SU-DHL-6 (cell line): ENCODE measurements at regions not wholly inside any gene's neighbourhood (a gene's known extent, or its start where the extent isn't known, plus 50 kb on each side); places are given as distances from the start of the nearest gene placed in this dataset.

ENCODE experiments used
- H2AFZ ChIP-seq: fragments of 200-600 bp; sonication (generic); 2 replicates; pipeline ENCODE4 v1.6.1; 2014; ENCODE audit warnings: low read depth, mild to moderate bottlenecking, moderate library complexity, mixed read lengths, antibody characterized with exemption, low read length; ENCODE audit not compliant: severe bottlenecking
- H3F3A ChIP-seq: fragments of 200-600 bp; shearing (Covaris generic); 2 replicates; pipeline ENCODE4 v1.6.0; 2016; ENCODE audit warnings: antibody characterized with exemption, mild to moderate bottlenecking; ENCODE audit not compliant: insufficient read depth
- H3K27ac ChIP-seq: fragments of 200-600 bp; sonication (generic); 2 replicates; pipeline ENCODE4 v1.5.1; 2016; ENCODE audit warnings: low read depth, mild to moderate bottlenecking, low read length, moderate library complexity, mixed read lengths
- H3K27me3 ChIP-seq: fragments of 200-600 bp; sonication (generic), shearing (Covaris generic); 2 replicates; pipeline ENCODE4 v1.6.0; 2014; ENCODE audit warnings: mild to moderate bottlenecking, low read length
- H3K36me3 ChIP-seq: fragments of 200-600 bp; sonication (generic); 2 replicates; pipeline ENCODE4 v1.6.1; 2014; ENCODE audit warnings: mild to moderate bottlenecking, low read length, mixed read lengths
- H3K4me2 ChIP-seq: fragments of 300-600, 200-600 bp; shearing (Covaris generic), sonication (generic); 2 replicates; pipeline ENCODE4 v1.6.0; 2014; ENCODE audit warnings: low read length, low read depth, mild to moderate bottlenecking; ENCODE audit not compliant: poor library complexity, severe bottlenecking
- H3K4me3 ChIP-seq: fragments of 200-600 bp; sonication (generic); 2 replicates; pipeline ENCODE4 v1.5.1; 2014; ENCODE audit warnings: antibody characterized with exemption, low read length, mild to moderate bottlenecking, mixed read lengths; ENCODE audit not compliant: insufficient read depth, poor library complexity, severe bottlenecking
- H3K79me2 ChIP-seq: fragments of 200-600 bp; sonication (generic); 2 replicates; pipeline ENCODE4 v1.6.1; 2014; ENCODE audit warnings: mild to moderate bottlenecking, low read length, moderate library complexity; ENCODE audit not compliant: insufficient read depth
- H3K9ac ChIP-seq: fragments of 200-600 bp; sonication (generic); 2 replicates; pipeline ENCODE4 v1.7.0; 2014; ENCODE audit warnings: mild to moderate bottlenecking, low read length
- H3K9me2 ChIP-seq: fragments of 200-600 bp; sonication (generic); replicated peaks from 2 replicates; pipeline ENCODE4 v1.6.1; 2014; ENCODE audit warnings: low read length; ENCODE audit not compliant: insufficient read depth
- H3K9me3 ChIP-seq: fragments of 200-600 bp; sonication (generic); 2 replicates; pipeline ENCODE4 v1.6.1; 2014; ENCODE audit warnings: low read length, mixed read lengths; ENCODE audit not compliant: insufficient read depth
- H4K20me1 ChIP-seq: fragments of 200-600 bp; sonication (generic); 2 replicates; pipeline ENCODE4 v1.6.1; 2014; ENCODE audit warnings: low read depth, mild to moderate bottlenecking, antibody characterized with exemption, low read length, moderate library complexity, mixed read lengths
- CTCF ChIP-seq: fragments of 200-600 bp; sonication (generic); IDR thresholded peaks from one replicate; pipeline ENCODE4 v1.5.1; 2017; ENCODE audit warnings: antibody characterized with exemption, mild to moderate bottlenecking, low read length, moderate library complexity; ENCODE audit not compliant: insufficient read depth, poor library complexity, severe bottlenecking
- EZH2phosphoT487 ChIP-seq: fragments of 200-600 bp; sonication (generic), shearing (Covaris generic); conservative IDR thresholded peaks from 2 replicates; pipeline ENCODE4 v1.6.1; 2018; ENCODE audit warnings: mild to moderate bottlenecking, antibody characterized with exemption, low read length, moderate library complexity, mixed read lengths

- Histone ChIP-seq H2AFZ (no peak overlapping the region), H4K20me1 (no peaks in the 10 kb centered on the region), H3F3A (no peaks in the 10 kb centered on the region), H3K4me2 (no peak overlapping the region), H3K27me3 (no peaks in the 10 kb centered on the region), H3K27ac (no peak overlapping the region), H3K9ac (no peak overlapping the region), H3K9me3 (no peaks in the 10 kb centered on the region), H3K36me3 (no peaks in the 10 kb centered on the region), H3K79me2 (no peaks in the 10 kb centered on the region), H3K4me3 (no peak overlapping the region), H3K9me2 (no peaks in the 10 kb centered on the region)
- TF ChIP-seq EZH2phosphoT487 (no peak), CTCF (no peak)
Observed at GRCh38 chr3:80261082-80261481, 493.3 kb upstream of the ROBO1 start.

GRCh38 chr3:80259736-80260135, 491.9 kb upstream of the ROBO1 start:
- no peak overlapping the region for H3K27ac ChIP-seq
- no peak for TF ChIP-seq CTCF
- no peak for TF ChIP-seq EZH2phosphoT487

DNA sequence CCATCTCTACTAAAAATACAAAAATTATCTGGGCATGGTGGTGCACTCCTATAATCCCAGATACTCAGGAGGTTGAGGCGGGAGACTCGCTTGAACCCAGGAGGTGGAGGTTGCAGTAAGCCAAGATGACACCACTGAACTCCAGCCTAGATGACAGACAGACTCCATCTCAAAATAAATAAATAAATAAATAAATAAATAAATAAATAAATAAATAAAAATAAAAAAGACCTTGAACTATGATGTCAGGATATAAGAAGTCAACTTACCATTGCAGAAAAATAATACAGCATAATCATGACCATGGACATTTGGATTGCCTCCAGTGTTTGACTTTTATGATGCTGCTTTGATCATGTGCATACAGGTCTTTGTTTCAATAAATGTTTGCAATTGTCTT, 484.3 kb upstream of the ROBO1 start:
- no peaks in the 10 kb centered on the region for H3K9me3 ChIP-seq
- H3K4me3 ChIP-seq = no peak overlapping the region
- H3K27ac ChIP-seq = no peak overlapping the region
- no peak overlapping the region for H3K9ac ChIP-seq
- no peaks in the 10 kb centered on the region for H3K36me3 ChIP-seq
- no peaks in the 10 kb centered on the region for H3K79me2 ChIP-seq
- no peaks in the 10 kb centered on the region for H3K27me3 ChIP-seq
- TF ChIP-seq EZH2phosphoT487 = no peak
- TF ChIP-seq CTCF = no peak
- H3K4me2 ChIP-seq = no peak overlapping the region
- H3F3A ChIP-seq = no peaks in the 10 kb centered on the region
- no peaks in the 10 kb centered on the region for H3K9me2 ChIP-seq
- no peak overlapping the region for H2AFZ ChIP-seq
- no peaks in the 10 kb centered on the region for H4K20me1 ChIP-seq

More at GRCh38 chr3:80259736-80260135, 491.9 kb upstream of the ROBO1 start:
- Histone ChIP-seq H3K9me2 (no peaks in the 10 kb centered on the region), H3K4me2 (no peak overlapping the region), H3K4me3 (no peak overlapping the region), H2AFZ (no peak overlapping the region), H3K36me3 (no peaks in the 10 kb centered on the region), H3K79me2 (no peaks in the 10 kb centered on the region), H3K9me3 (no peaks in the 10 kb centered on the region), H4K20me1 (no peaks in the 10 kb centered on the region), H3K9ac (no peak overlapping the region), H3K27me3 (no peaks in the 10 kb centered on the region), H3F3A (no peaks in the 10 kb centered on the region)
